Fibroblast of skin of scalp (primary cell): ENCODE measurements at regions not wholly inside any gene's neighbourhood (a gene's known extent, or its start where the extent isn't known, plus 50 kb on each side); places are given as distances from the start of the nearest gene placed in this dataset.

Experiments used
- DNase-seq: peaks from one replicate; pipeline ENCODE4 v3.0.0-alpha.2; 2013

- no peak for DNase-seq
Measured at GRCh38 chr10:62748386-62748785, 56.1 kb upstream of the ADO start.

GRCh38 chr10:62749093-62749683, 55.3 kb upstream of the ADO start:
- DNase-seq, result no peak
